ENCODE measurements at regions not wholly inside any gene's neighbourhood (a gene's known extent, or its start where the extent isn't known, plus 50 kb on each side); places are given as distances from the start of the nearest gene placed in this dataset.

DNA sequence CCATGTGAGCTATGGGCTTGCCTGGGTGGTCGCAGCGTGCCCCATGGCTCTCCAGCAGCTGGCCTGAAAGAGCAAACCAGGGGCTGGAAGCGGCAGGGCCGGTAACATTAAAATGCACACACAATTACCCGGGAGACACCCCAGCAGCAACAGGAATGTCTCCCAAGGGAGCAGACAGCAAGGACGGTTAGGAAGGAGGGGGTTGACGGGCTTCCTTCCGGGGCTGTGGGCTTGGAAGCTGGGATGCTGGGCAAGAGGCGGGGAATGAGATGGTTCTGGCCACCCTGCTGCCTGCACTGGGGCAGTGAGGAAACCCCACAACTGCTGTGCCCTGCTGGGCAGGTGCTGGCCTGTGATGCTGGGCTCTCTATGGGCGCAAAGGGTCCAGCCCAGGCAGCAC lies 71.8 kb upstream of the ADAMTS2 start:
- H3K27ac ChIP-seq = no peak overlapping the region
- H3K9me3 ChIP-seq = no peaks in the 10 kb centered on the region
- no peaks in the 10 kb centered on the region for H3K36me3 ChIP-seq
- H3K4me3 ChIP-seq = no peak overlapping the region
- H3K4me1 ChIP-seq = no peaks in the 10 kb centered on the region
- H3K27me3 ChIP-seq = no peaks in the 10 kb centered on the region
- intact Hi-C loops (cut with DNase I; ENCODE audit: low total_unique reads) = no loop called here
- TF ChIP-seq CTCF (IDR thresholded peaks at IDR 0.05) = no peak
- no peak for TF ChIP-seq POLR2A (IDR thresholded peaks at IDR 0.05)
- no peak for DNase-seq

DNA sequence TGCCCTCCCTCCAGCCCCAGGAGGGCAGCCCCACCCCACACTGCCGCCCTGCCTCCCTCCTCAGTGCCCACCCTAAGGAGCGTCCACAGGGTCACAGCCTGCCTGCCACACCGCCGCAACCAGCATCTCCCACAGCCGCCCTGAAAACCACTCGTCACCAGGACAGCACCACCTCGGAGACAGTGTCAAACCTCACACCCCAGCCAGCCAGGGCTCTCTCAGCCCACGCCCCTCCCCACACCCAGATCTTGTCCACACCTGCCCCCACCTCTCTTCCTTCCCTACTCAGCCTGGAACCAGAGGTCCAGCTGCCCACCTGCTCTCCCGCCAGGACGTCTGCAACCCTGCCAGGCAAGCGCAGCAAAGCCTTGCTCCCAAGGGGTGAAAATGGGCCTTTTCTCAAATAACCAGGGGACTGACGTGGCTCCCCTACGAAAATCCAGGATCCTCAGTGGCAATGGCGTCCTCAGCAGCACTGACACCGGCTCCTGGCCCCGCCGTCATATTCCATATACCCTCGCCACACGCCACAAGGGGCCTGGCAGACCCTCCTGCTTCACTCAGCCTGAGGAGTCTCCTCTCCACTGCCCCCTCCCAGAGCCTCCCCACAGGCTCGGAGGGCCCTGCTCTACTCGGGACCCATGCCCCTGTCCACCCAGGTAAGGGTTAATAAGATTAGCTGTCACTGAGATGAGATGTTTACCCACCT lies 71.0 kb upstream of the ADAMTS2 start:
- no peak for DNase-seq
- H3K4me1 ChIP-seq = no peaks in the 10 kb centered on the region
- intact Hi-C loops (cut with DNase I; ENCODE audit: low total_unique reads) = no loop called here
- H3K27ac ChIP-seq = no peak overlapping the region
- no peak overlapping the region for H3K4me3 ChIP-seq
- H3K27me3 ChIP-seq = no peaks in the 10 kb centered on the region
- no peaks in the 10 kb centered on the region for H3K36me3 ChIP-seq
- TF ChIP-seq CTCF (IDR thresholded peaks at IDR 0.05) (no peak), POLR2A (IDR thresholded peaks at IDR 0.05) (no peak)
- H3K9me3 ChIP-seq = no peaks in the 10 kb centered on the region

DNA sequence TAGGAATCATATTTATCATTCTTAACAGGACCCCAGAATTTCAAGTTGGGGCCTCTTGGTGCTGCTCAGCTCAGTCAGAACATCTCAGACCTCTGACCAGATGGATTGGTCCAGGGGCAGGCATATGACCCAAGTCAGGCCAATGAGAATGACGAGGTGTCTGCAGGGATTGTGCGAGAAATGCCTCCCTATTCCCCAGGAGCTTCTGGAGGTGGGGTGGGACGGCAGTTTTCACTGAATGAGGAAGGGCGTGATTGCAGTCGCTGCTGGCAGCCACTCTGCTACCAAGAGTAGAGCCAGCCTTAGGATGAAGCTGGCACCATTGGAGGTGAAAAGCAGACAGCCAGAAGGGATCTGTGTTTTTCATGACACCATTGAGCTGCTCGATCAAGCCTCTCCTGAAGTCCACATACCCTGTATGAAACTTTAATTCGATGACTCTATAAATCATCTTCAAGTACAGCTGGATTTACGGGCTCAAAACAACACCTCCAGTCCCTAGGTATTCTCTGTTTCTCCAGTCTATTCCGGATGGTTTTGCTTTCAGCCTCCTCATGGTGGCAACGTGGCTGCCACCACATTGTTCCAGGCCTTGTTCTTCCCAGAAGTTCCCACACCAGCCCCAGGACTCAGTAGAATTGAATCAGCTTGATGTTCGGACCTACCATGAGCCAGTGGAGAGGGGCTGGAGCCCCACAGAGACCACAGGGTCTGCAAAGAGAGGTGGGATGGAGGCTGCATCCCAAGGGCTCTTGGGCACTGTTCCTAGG lies 70.2 kb upstream of the ADAMTS2 start:
- no peaks in the 10 kb centered on the region for H3K4me1 ChIP-seq
- no peaks in the 10 kb centered on the region for H3K27me3 ChIP-seq
- no peak for DNase-seq
- H3K36me3 ChIP-seq = no peaks in the 10 kb centered on the region
- TF ChIP-seq POLR2A (IDR thresholded peaks at IDR 0.05) (no peak), CTCF (IDR thresholded peaks at IDR 0.05) (no peak)
- no peak overlapping the region for H3K27ac ChIP-seq
- intact Hi-C loops (cut with DNase I; ENCODE audit: low total_unique reads) = no loop called here
- H3K9me3 ChIP-seq = no peaks in the 10 kb centered on the region
- no peak overlapping the region for H3K4me3 ChIP-seq

GRCh38 chr5:179414459-179415261 lies 69.4 kb upstream of the ADAMTS2 start:
- Histone ChIP-seq H3K4me3 (no peak overlapping the region), H3K4me1 (no peaks in the 10 kb centered on the region), H3K27me3 (no peaks in the 10 kb centered on the region), H3K9me3 (no peaks in the 10 kb centered on the region), H3K27ac (no peak overlapping the region), H3K36me3 (no peaks in the 10 kb centered on the region)
- TF ChIP-seq CTCF (IDR thresholded peaks at IDR 0.05) (no peak), POLR2A (IDR thresholded peaks at IDR 0.05) (no peak)
- intact Hi-C loops (cut with DNase I; ENCODE audit: low total_unique reads) = no loop called here
- no peak for DNase-seq

All from uterus (tissue), 3 donors.